CD4-positive, alpha-beta T cell (primary cell): ENCODE measurements at regions not wholly inside any gene's neighbourhood (a gene's known extent, or its start where the extent isn't known, plus 50 kb on each side); places are given as distances from the start of the nearest gene placed in this dataset.

Experiments
- ATAC-seq: fragments of 200-7000 bp; cut with Tn5 transposase; one replicate; pipeline ENCODE4 v1.10.0; 2022; ENCODE audit warnings: mild to moderate bottlenecking; ENCODE audit not compliant: poor library complexity
- CTCF ChIA-PET: fragments of 350-600 bp; sonication (Branson Sonifier 250); formaldehyde crosslinking; loops from one replicate; lab custom pipeline; 2021; ENCODE audit warnings: antibody characterized with exemption, inconsistent platforms; lab: Charles Lee
- POLR2A ChIA-PET: fragments of 350-600 bp; sonication (Branson Sonifier 250); formaldehyde crosslinking; loops from one replicate; lab custom pipeline; 2021; ENCODE audit warnings: antibody characterized with exemption, inconsistent platforms; lab: Charles Lee
- DNase-seq, 14 experiments: peaks; one replicate each; pipeline ENCODE4 v3.0.0-alpha.2; 2013 to 2020; ENCODE audit warnings: mixed read lengths in 2 of 14
- H3K27ac ChIP-seq, 2 donors: one replicate each; pipeline versions ENCODE4 v1.5.1 to v1.7.0; 2013; ENCODE audit warnings: low read length in 2 of 2, low read depth in 1 of 2, mild to moderate bottlenecking in 1 of 2
- H3K27me3 ChIP-seq, 2 experiments: 1 replicate in 1 of 2; 2 replicates in 1 of 2; pipeline versions ENCODE4 v1.6.1 to v1.7.0; 2013; ENCODE audit warnings: low read length in 2 of 2, control low read depth in 1 of 2, mild to moderate bottlenecking in 1 of 2, moderate library complexity in 1 of 2; ENCODE audit not compliant: insufficient read depth in 2 of 2, control insufficient read depth in 1 of 2
- H3K36me3 ChIP-seq: one replicate; pipeline ENCODE4 v1.6.1; 2013; ENCODE audit warnings: low read length, control low read depth; ENCODE audit not compliant: insufficient read depth
- H3K4me1 ChIP-seq: one replicate; pipeline ENCODE4 v1.6.1; 2013; ENCODE audit warnings: low read length, control low read depth; ENCODE audit not compliant: insufficient read depth
- H3K4me3 ChIP-seq: one replicate; pipeline ENCODE4 v1.5.1; 2013; ENCODE audit warnings: mild to moderate bottlenecking, low read length, moderate library complexity
- H3K9me3 ChIP-seq, 2 experiments: 1 replicate in 1 of 2; 2 replicates in 1 of 2; pipeline versions ENCODE4 v1.6.1 to v1.7.0; 2013; ENCODE audit warnings: low read length in 2 of 2, mild to moderate bottlenecking in 2 of 2, control low read depth in 1 of 2, moderate library complexity in 1 of 2; ENCODE audit not compliant: control insufficient read depth in 1 of 2, insufficient read depth in 1 of 2
- H3K27ac Mint-ChIP-seq: one replicate; pipeline ENCODE4 v1.8.0; 2020; ENCODE audit warnings: mixed read lengths
- H3K27me3 Mint-ChIP-seq: one replicate; pipeline ENCODE4 v1.8.0; 2021; ENCODE audit warnings: mixed read lengths
- H3K36me3 Mint-ChIP-seq: one replicate; pipeline ENCODE4 v1.8.0; 2021; ENCODE audit warnings: low read depth, mixed read lengths
- H3K4me1 Mint-ChIP-seq: one replicate; pipeline ENCODE4 v1.8.0; 2021; ENCODE audit warnings: low read depth, mixed read lengths
- H3K4me3 Mint-ChIP-seq: one replicate; pipeline ENCODE4 v1.8.0; 2020; ENCODE audit warnings: mild to moderate bottlenecking, mixed read lengths
- H3K9me3 Mint-ChIP-seq: one replicate; pipeline ENCODE4 v1.8.0; 2020; ENCODE audit warnings: mixed read lengths
- CTCF ChIP-seq: fragments of 200-600 bp; IDR thresholded peaks from one replicate; pipeline ENCODE4 v1.8.0; 2022; ENCODE audit warnings: antibody characterized with exemption, mild to moderate bottlenecking
- intact Hi-C, 2 experiments: fragments of 100-400 bp; cut with DNase I in 1 of 2; cut with micrococcal nuclease in 1 of 2; formaldehyde crosslinking; loops; one replicate each; pipeline versions ENCODE4 v1.15.1 to v1.9.0; 2023 to 2025; cut with DNase I, micrococcal nuclease

GRCh38 chr10:36171953-36172940, 530.2 kb upstream of the FZD8 start:
- Histone ChIP-seq H3K4me1 (no peaks in the 10 kb centered on the region), H3K9me3 (no peaks in the 10 kb centered on the region), H3K27me3 (no peaks in the 10 kb centered on the region), H3K4me3 (no peak overlapping the region), H3K36me3 (no peaks in the 10 kb centered on the region), H3K27ac (no peak overlapping the region)
- peaks cover 5% of the 10 kb centered on the region for H3K9me3 Mint-ChIP-seq
- DNase-seq = no peak
- no peaks in the 10 kb centered on the region for H3K27me3 Mint-ChIP-seq
- ATAC-seq = no peak
- H3K4me1 Mint-ChIP-seq = no peaks in the 10 kb centered on the region
- ChIA-PET POLR2A (no interaction called here), CTCF (no interaction called here)
- no peak for TF ChIP-seq CTCF
- H3K4me3 Mint-ChIP-seq = no peak overlapping the region
- intact Hi-C loops = no loop called here
- no peaks in the 10 kb centered on the region for H3K36me3 Mint-ChIP-seq
- H3K27ac Mint-ChIP-seq = no peak overlapping the region

- Mint-ChIP-seq H3K27me3 (no peaks in the 10 kb centered on the region), H3K9me3 (peaks cover 5% of the 10 kb centered on the region), H3K36me3 (no peaks in the 10 kb centered on the region), H3K27ac (no peak overlapping the region), H3K4me1 (no peaks in the 10 kb centered on the region), H3K4me3 (no peak overlapping the region)
- ATAC-seq (no peak), DNase-seq (no peak)
- ChIA-PET CTCF (no interaction called here), POLR2A (no interaction called here)
- Histone ChIP-seq H3K27me3 (no peaks in the 10 kb centered on the region), H3K4me3 (no peak overlapping the region), H3K36me3 (no peaks in the 10 kb centered on the region), H3K9me3 (no peaks in the 10 kb centered on the region), H3K27ac (no peak overlapping the region), H3K4me1 (no peaks in the 10 kb centered on the region)
- no peak for TF ChIP-seq CTCF
- intact Hi-C loops = no loop called here
These were observed 529.5 kb upstream of the FZD8 start for GRCh38 chr10:36171556-36171952.

GRCh38 chr10:36170943-36171501, 528.9 kb upstream of the FZD8 start:
- Histone ChIP-seq H3K4me3 (no peak overlapping the region), H3K4me1 (no peaks in the 10 kb centered on the region), H3K9me3 (no peaks in the 10 kb centered on the region), H3K27me3 (no peaks in the 10 kb centered on the region), H3K36me3 (no peaks in the 10 kb centered on the region), H3K27ac (no peak overlapping the region)
- ChIA-PET POLR2A (no interaction called here), CTCF (no interaction called here)
- Mint-ChIP-seq H3K27ac (no peak overlapping the region), H3K4me3 (no peak overlapping the region), H3K27me3 (no peaks in the 10 kb centered on the region), H3K36me3 (no peaks in the 10 kb centered on the region), H3K4me1 (no peaks in the 10 kb centered on the region), H3K9me3 (peaks cover 5% of the 10 kb centered on the region)
- no peak for ATAC-seq
- intact Hi-C loops = no loop called here
- DNase-seq = no peak
- TF ChIP-seq CTCF = no peak
